Peyer's patch (tissue), 4 donors: ENCODE measurements at regions not wholly inside any gene's neighbourhood (a gene's known extent, or its start where the extent isn't known, plus 50 kb on each side); places are given as distances from the start of the nearest gene placed in this dataset.

ENCODE experiments used
- CTCF ChIP-seq, 6 experiments: fragments of 450-650 bp in 4 of 6; fragments of 200-600 bp in 2 of 6; sonication (generic) in 1 of 6; IDR thresholded peaks; one replicate each; pipeline ENCODE4 v1.5.1; 2017 to 2019; ENCODE audit warnings: antibody characterized with exemption in 6 of 6, mild to moderate bottlenecking in 3 of 6, moderate library complexity in 1 of 6
- POLR2A ChIP-seq, 2 donors: fragments of 450-650 bp; IDR thresholded peaks; one replicate each; pipeline ENCODE4 v1.5.1; 2017; ENCODE audit warnings: antibody characterized with exemption in 2 of 2, mild to moderate bottlenecking in 2 of 2, moderate library complexity in 2 of 2

DNA sequence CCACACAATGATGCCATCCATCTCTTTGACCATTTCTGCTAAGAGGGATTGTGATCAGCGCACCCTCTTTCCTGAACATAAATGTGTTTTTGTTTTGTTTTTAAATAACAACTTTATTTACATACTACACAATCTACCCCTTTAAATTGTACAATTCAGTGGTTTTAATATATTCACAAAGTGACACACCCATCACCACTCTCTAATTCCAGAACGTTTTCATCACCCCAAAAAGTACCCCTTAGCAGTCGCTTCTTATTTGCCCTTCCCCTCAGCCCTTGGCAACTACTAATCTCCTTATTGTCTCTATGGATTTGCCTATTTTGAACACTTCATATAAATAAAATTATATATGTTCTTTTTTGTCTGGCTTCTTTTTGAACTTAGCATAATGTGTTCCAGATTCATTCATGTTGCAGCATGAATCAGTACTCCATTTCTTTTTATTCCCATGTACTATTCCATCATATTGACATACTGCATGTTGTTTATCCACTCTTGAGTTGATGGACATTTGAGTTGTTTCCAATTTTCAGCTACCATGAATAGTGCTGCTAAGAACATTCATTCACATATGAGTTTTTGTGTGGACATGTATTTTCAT lies 150.9 kb upstream of the NABP1 start:
- no peak for TF ChIP-seq CTCF (IDR thresholded peaks at IDR 0.05)
- no peak for TF ChIP-seq POLR2A (IDR thresholded peaks at IDR 0.05)
